Liver (tissue), 3 donors: ENCODE measurements at regions not wholly inside any gene's neighbourhood (a gene's known extent, or its start where the extent isn't known, plus 50 kb on each side); places are given as distances from the start of the nearest gene placed in this dataset.

Experiments used
- CTCF ChIP-seq: fragments of 150-350 bp; IDR thresholded peaks from 2 replicates; pipeline ENCODE4 v1.5.1; 2017; ENCODE audit warnings: improper control_type of control experiment, low read depth, low read length; ENCODE audit not compliant: missing input control
- HNF4A ChIP-seq, 2 donors: conservative IDR thresholded peaks; 2 replicates each; pipeline ENCODE4 v1.6.1; 2016; ENCODE audit warnings: antibody characterized with exemption in 2 of 2, mild to moderate bottlenecking in 2 of 2
- HNF4G ChIP-seq: IDR thresholded peaks from 2 replicates; pipeline ENCODE4 v1.6.1; 2016; ENCODE audit warnings: antibody characterized with exemption
- REST ChIP-seq: IDR thresholded peaks from 2 replicates; pipeline ENCODE4 v1.6.1; 2016; ENCODE audit warnings: antibody characterized with exemption, mild to moderate bottlenecking
- RXRA ChIP-seq, 2 donors: IDR thresholded peaks; 2 replicates each; pipeline ENCODE4 v1.6.1; 2017 to 2018; ENCODE audit warnings: antibody characterized with exemption in 2 of 2, mild to moderate bottlenecking in 1 of 2
- TAF1 ChIP-seq: conservative IDR thresholded peaks from 2 replicates; pipeline ENCODE4 v1.6.1; 2016; ENCODE audit warnings: antibody characterized with exemption, mild to moderate bottlenecking
- YY1 ChIP-seq: IDR thresholded peaks from 2 replicates; pipeline ENCODE4 v1.6.1; 2016; ENCODE audit warnings: antibody characterized with exemption, mild to moderate bottlenecking
- donor health status: healthy.
- donor health status: healthy.

- no peak for TF ChIP-seq HNF4A (conservative IDR thresholded peaks at IDR 0.05)
- no peak for TF ChIP-seq CTCF
- no peak for TF ChIP-seq HNF4G
- no peak for TF ChIP-seq REST
- no peak for TF ChIP-seq YY1
- TF ChIP-seq TAF1, result no peak
- no peak for TF ChIP-seq RXRA (IDR thresholded peaks at IDR 0.05)
Measured at GRCh38 chr2:133675-134593, 87.6 kb upstream of the FAM110C start.
